LNCAP (cell line): ENCODE measurements at regions not wholly inside any gene's neighbourhood (a gene's known extent, or its start where the extent isn't known, plus 50 kb on each side); places are given as distances from the start of the nearest gene placed in this dataset.

Source experiments
- CTCF ChIP-seq: fragments of 450-650 bp; IDR thresholded peaks from 2 replicates; pipeline ENCODE4 v1.5.1; 2017; ENCODE audit warnings: mild to moderate bottlenecking

GRCh38 chr10:44280226-44281014, 104.5 kb downstream of the CXCL12 start:
- TF ChIP-seq CTCF: no peak

GRCh38 chr10:44279426-44280126, 105.3 kb downstream of the CXCL12 start:
- no peak for TF ChIP-seq CTCF

GRCh38 chr10:44278837-44279324, 106.0 kb downstream of the CXCL12 start:
- TF ChIP-seq CTCF: no peak

- TF ChIP-seq CTCF: no peak
Measured at GRCh38 chr10:44267007-44267406, 117.9 kb downstream of the CXCL12 start.

- no peak for TF ChIP-seq CTCF
Measured at GRCh38 chr10:44264244-44264643, 120.7 kb downstream of the CXCL12 start.

GRCh38 chr10:44263771-44264170, 121.1 kb downstream of the CXCL12 start:
- TF ChIP-seq CTCF: no peak

- TF ChIP-seq CTCF: no peak
Measured at GRCh38 chr10:44262551-44263251, 122.2 kb downstream of the CXCL12 start.
